ENCODE measurements at regions not wholly inside any gene's neighbourhood (a gene's known extent, or its start where the extent isn't known, plus 50 kb on each side); places are given as distances from the start of the nearest gene placed in this dataset.

DNA sequence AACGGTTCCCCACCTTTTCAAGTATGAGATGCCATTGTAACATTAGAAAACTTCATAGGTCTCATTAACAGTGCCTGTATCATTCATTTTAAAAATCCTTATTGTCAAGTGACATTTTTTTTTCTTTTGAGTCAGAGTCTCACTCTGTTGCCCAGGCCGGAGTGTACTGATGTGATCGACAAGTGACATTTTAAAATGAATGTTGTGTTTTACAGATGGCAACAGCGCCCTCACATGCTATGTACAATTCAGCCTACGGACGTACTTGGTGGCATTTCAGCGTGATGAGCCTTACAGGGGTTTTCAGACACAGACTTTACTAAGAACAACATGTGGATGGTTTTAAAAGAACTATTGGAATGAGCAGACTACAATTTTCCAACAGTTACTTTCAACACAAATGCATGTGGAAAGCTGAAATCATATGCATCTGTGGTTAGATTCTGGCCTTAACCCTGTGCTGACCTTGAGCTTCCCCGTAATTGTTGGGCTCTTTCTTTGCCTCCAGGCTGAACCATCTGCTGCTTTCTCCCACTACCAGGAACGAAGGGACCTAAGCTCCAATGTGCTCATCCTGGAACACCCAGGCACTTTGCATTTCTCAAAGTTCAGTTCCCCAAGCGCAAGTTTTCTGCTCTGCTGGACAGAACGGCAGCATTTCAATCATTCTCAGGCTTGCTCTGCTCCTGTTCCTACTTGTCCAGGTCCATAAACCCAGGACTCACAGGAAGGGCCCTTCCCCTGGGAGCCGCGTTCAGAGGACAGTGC, 119.9 kb upstream of the NDUFV2 start:
- TF ChIP-seq, protein P1, sequence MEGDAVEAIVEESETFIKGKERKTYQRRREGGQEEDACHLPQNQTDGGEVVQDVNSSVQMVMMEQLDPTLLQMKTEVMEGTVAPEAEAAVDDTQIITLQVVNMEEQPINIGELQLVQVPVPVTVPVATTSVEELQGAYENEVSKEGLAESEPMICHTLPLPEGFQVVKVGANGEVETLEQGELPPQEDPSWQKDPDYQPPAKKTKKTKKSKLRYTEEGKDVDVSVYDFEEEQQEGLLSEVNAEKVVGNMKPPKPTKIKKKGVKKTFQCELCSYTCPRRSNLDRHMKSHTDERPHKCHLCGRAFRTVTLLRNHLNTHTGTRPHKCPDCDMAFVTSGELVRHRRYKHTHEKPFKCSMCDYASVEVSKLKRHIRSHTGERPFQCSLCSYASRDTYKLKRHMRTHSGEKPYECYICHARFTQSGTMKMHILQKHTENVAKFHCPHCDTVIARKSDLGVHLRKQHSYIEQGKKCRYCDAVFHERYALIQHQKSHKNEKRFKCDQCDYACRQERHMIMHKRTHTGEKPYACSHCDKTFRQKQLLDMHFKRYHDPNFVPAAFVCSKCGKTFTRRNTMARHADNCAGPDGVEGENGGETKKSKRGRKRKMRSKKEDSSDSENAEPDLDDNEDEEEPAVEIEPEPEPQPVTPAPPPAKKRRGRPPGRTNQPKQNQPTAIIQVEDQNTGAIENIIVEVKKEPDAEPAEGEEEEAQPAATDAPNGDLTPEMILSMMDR (IDR thresholded peaks at IDR 0.05; ENCODE audit: insufficient read depth, low read depth, low read length) = peak; percentile 46
- no peak for TF ChIP-seq EZH2 (IDR thresholded peaks at IDR 0.05; ENCODE audit: insufficient read depth, low read length)
